ENCODE measurements at regions not wholly inside any gene's neighbourhood (a gene's known extent, or its start where the extent isn't known, plus 50 kb on each side); places are given as distances from the start of the nearest gene placed in this dataset.

GRCh38 chr2:215670396-215670795 is 234.5 kb upstream of the FN1 start:
- no peak for TF ChIP-seq CTCF (IDR thresholded peaks at IDR 0.05)
- TF ChIP-seq POLR2A (IDR thresholded peaks at IDR 0.05), result no peak
- no peak for TF ChIP-seq EP300 (IDR thresholded peaks at IDR 0.05)

Data from ovary (tissue), 3 donors.